ENCODE measurements at regions not wholly inside any gene's neighbourhood (a gene's known extent, or its start where the extent isn't known, plus 50 kb on each side); places are given as distances from the start of the nearest gene placed in this dataset.

DNA sequence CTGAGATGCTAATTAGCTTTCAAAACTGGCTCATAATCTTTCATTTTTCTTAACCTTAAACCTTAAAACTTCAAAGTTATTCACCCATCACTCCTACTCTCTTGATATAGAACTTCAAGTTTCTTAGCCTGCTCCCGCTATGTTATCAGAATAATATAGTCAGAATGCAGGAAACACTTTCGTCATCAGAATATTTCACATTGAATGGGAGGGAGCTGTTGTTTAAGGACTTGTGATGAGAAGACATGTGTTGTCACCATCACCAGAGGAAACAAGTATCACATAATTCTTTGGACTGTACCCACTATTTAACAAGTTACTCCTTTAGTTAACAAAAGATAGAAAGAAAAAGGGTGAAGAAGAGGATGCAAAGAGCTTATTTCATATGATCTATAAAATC is 65.0 kb upstream of the FNDC3A start:
- no peak overlapping the region for H3K27ac Mint-ChIP-seq
- DNase-seq (ENCODE audit: extremely low spot score, unreplicated experiment), result no peak
- H3K4me3 Mint-ChIP-seq, result no peak overlapping the region
- TF ChIP-seq CTCF (conservative IDR thresholded peaks at IDR 0.05), result no peak
- H3K36me3 Mint-ChIP-seq, result no peaks in the 10 kb centered on the region
- peaks cover 5% of the 10 kb centered on the region for H3K9me3 Mint-ChIP-seq
- no peaks in the 10 kb centered on the region for H3K27me3 Mint-ChIP-seq
- no peaks in the 10 kb centered on the region for H3K4me1 Mint-ChIP-seq (ENCODE audit: unreplicated experiment)

- no peak overlapping the region for H3K4me3 Mint-ChIP-seq
- no peaks in the 10 kb centered on the region for H3K4me1 Mint-ChIP-seq (ENCODE audit: unreplicated experiment)
- H3K27ac Mint-ChIP-seq, result no peak overlapping the region
- no peak for TF ChIP-seq CTCF (conservative IDR thresholded peaks at IDR 0.05)
- no peaks in the 10 kb centered on the region for H3K27me3 Mint-ChIP-seq
- no peaks in the 10 kb centered on the region for H3K36me3 Mint-ChIP-seq
- no peak for DNase-seq (ENCODE audit: extremely low spot score, unreplicated experiment)
- peaks cover 4% of the 10 kb centered on the region for H3K9me3 Mint-ChIP-seq
These were observed 56.0 kb upstream of the FNDC3A start for GRCh38 chr13:48919751-48920150.

GRCh38 chr13:48920730-48921129 is 55.0 kb upstream of the FNDC3A start:
- no peak for TF ChIP-seq CTCF (conservative IDR thresholded peaks at IDR 0.05)
- no peak for DNase-seq (ENCODE audit: extremely low spot score, unreplicated experiment)
- H3K9me3 Mint-ChIP-seq, result peaks cover 4% of the 10 kb centered on the region
- H3K27me3 Mint-ChIP-seq, result no peaks in the 10 kb centered on the region
- H3K27ac Mint-ChIP-seq, result no peak overlapping the region
- H3K4me1 Mint-ChIP-seq (ENCODE audit: unreplicated experiment), result no peaks in the 10 kb centered on the region
- no peaks in the 10 kb centered on the region for H3K36me3 Mint-ChIP-seq
- H3K4me3 Mint-ChIP-seq, result no peak overlapping the region

DNA sequence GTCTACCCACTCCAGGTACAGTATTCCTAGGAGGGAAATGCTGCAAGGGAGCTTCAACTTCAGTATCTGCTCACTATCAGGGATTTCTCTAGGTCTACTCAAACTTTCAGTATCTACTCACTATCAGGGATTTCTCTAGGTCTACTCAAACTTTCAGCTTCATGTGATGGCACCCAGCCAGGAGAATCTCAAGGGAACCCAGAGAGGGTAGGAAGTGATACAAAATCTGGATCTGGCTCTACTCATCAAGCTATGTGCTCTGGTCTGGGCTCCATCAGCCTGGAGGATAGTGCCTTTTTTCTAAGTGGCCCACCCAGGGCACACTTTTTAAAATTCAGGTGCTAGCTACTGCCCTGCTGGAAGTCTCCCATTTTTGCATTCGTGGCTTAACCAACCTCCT is 52.3 kb upstream of the FNDC3A start:
- Mint-ChIP-seq H3K4me1 (ENCODE audit: unreplicated experiment) (no peaks in the 10 kb centered on the region), H3K27me3 (no peaks in the 10 kb centered on the region), H3K36me3 (no peaks in the 10 kb centered on the region), H3K27ac (no peak overlapping the region), H3K4me3 (no peak overlapping the region), H3K9me3 (no peaks in the 10 kb centered on the region)
- no peak for DNase-seq (ENCODE audit: extremely low spot score, unreplicated experiment)
- no peak for TF ChIP-seq CTCF (conservative IDR thresholded peaks at IDR 0.05)

- TF ChIP-seq CTCF (conservative IDR thresholded peaks at IDR 0.05), result no peak
- H3K4me1 Mint-ChIP-seq (ENCODE audit: unreplicated experiment), result no peaks in the 10 kb centered on the region
- no peak overlapping the region for H3K4me3 Mint-ChIP-seq
- no peak overlapping the region for H3K27ac Mint-ChIP-seq
- DNase-seq (ENCODE audit: extremely low spot score, unreplicated experiment), result no peak
- H3K27me3 Mint-ChIP-seq, result no peaks in the 10 kb centered on the region
- H3K36me3 Mint-ChIP-seq, result no peaks in the 10 kb centered on the region
- H3K9me3 Mint-ChIP-seq, result no peaks in the 10 kb centered on the region
These were observed 50.7 kb upstream of the FNDC3A start for GRCh38 chr13:48925001-48925400.
